ENCODE measurements at regions not wholly inside any gene's neighbourhood (a gene's known extent, or its start where the extent isn't known, plus 50 kb on each side); places are given as distances from the start of the nearest gene placed in this dataset.

GRCh38 chr7:41885078-41885477, 182.2 kb upstream of the INHBA start:
- no peaks in the 10 kb centered on the region for H3K27me3 Mint-ChIP-seq (ENCODE audit: low read depth)
- no peak overlapping the region for H3K4me3 Mint-ChIP-seq
- DNase-seq = no peak
- H3K9me3 Mint-ChIP-seq = peaks cover 6% of the 10 kb centered on the region
- no peak for ATAC-seq
- H3K4me1 Mint-ChIP-seq (ENCODE audit: low read depth) = peaks cover 47% of the 10 kb centered on the region
- H3K36me3 Mint-ChIP-seq (ENCODE audit: insufficient read depth) = no peaks in the 10 kb centered on the region

- H3K36me3 Mint-ChIP-seq (ENCODE audit: insufficient read depth) = no peaks in the 10 kb centered on the region
- peaks cover 6% of the 10 kb centered on the region for H3K9me3 Mint-ChIP-seq
- peaks cover 38% of the 10 kb centered on the region for H3K4me1 Mint-ChIP-seq (ENCODE audit: low read depth)
- ATAC-seq = no peak
- no peak for DNase-seq
- no peak overlapping the region for H3K4me3 Mint-ChIP-seq
- H3K27me3 Mint-ChIP-seq (ENCODE audit: low read depth) = no peaks in the 10 kb centered on the region
Measured at GRCh38 chr7:41882745-41883420, 180.0 kb upstream of the INHBA start.

- no peak for DNase-seq
- Mint-ChIP-seq H3K9me3 (peaks cover 6% of the 10 kb centered on the region), H3K36me3 (ENCODE audit: insufficient read depth) (no peaks in the 10 kb centered on the region), H3K4me3 (peak overlapping the region; percentile 56), H3K4me1 (ENCODE audit: low read depth) (peaks cover 38% of the 10 kb centered on the region), H3K27me3 (ENCODE audit: low read depth) (no peaks in the 10 kb centered on the region)
- ATAC-seq = no peak
Measured at GRCh38 chr7:41882256-41882655, 179.4 kb upstream of the INHBA start.

- H3K4me1 Mint-ChIP-seq (ENCODE audit: low read depth) = peaks cover 38% of the 10 kb centered on the region
- DNase-seq = peak; percentile 57
- peaks cover 3% of the 10 kb centered on the region for H3K27me3 Mint-ChIP-seq (ENCODE audit: low read depth)
- ATAC-seq = peak; percentile 96
- H3K9me3 Mint-ChIP-seq = peaks cover 6% of the 10 kb centered on the region
- no peaks in the 10 kb centered on the region for H3K36me3 Mint-ChIP-seq (ENCODE audit: insufficient read depth)
- H3K4me3 Mint-ChIP-seq = peak overlapping the region; percentile 56
Measured at GRCh38 chr7:41881331-41882130, 178.6 kb upstream of the INHBA start.

GRCh38 chr7:41880107-41880506, 177.2 kb upstream of the INHBA start:
- H3K9me3 Mint-ChIP-seq = peaks cover 6% of the 10 kb centered on the region
- DNase-seq = no peak
- no peak for ATAC-seq
- H3K36me3 Mint-ChIP-seq (ENCODE audit: insufficient read depth) = no peaks in the 10 kb centered on the region
- H3K27me3 Mint-ChIP-seq (ENCODE audit: low read depth) = peaks cover 5% of the 10 kb centered on the region
- H3K4me1 Mint-ChIP-seq (ENCODE audit: low read depth) = peaks cover 34% of the 10 kb centered on the region
- H3K4me3 Mint-ChIP-seq = no peak overlapping the region

GRCh38 chr7:41879403-41879802, 176.5 kb upstream of the INHBA start:
- peaks cover 35% of the 10 kb centered on the region for H3K4me1 Mint-ChIP-seq (ENCODE audit: low read depth)
- H3K4me3 Mint-ChIP-seq = no peak overlapping the region
- peaks cover 6% of the 10 kb centered on the region for H3K9me3 Mint-ChIP-seq
- H3K27me3 Mint-ChIP-seq (ENCODE audit: low read depth) = peaks cover 8% of the 10 kb centered on the region
- ATAC-seq = no peak
- DNase-seq = no peak
- no peaks in the 10 kb centered on the region for H3K36me3 Mint-ChIP-seq (ENCODE audit: insufficient read depth)

GRCh38 chr7:41878309-41879295, 175.7 kb upstream of the INHBA start:
- H3K4me1 Mint-ChIP-seq (ENCODE audit: low read depth) = peaks cover 35% of the 10 kb centered on the region
- H3K9me3 Mint-ChIP-seq = peaks cover 6% of the 10 kb centered on the region
- peaks cover 8% of the 10 kb centered on the region for H3K27me3 Mint-ChIP-seq (ENCODE audit: low read depth)
- ATAC-seq (no peak), DNase-seq (no peak)
- no peak overlapping the region for H3K4me3 Mint-ChIP-seq
- H3K36me3 Mint-ChIP-seq (ENCODE audit: insufficient read depth) = no peaks in the 10 kb centered on the region

- Mint-ChIP-seq H3K9me3 (no peaks in the 10 kb centered on the region), H3K27me3 (ENCODE audit: low read depth) (peaks cover 8% of the 10 kb centered on the region), H3K4me3 (no peak overlapping the region), H3K36me3 (ENCODE audit: insufficient read depth) (no peaks in the 10 kb centered on the region), H3K4me1 (ENCODE audit: low read depth) (peaks cover 24% of the 10 kb centered on the region)
- ATAC-seq (no peak), DNase-seq (no peak)
Measured at GRCh38 chr7:41877118-41877517, 174.2 kb upstream of the INHBA start.

- no peaks in the 10 kb centered on the region for H3K9me3 Mint-ChIP-seq
- ATAC-seq (no peak), DNase-seq (no peak)
- peaks cover 9% of the 10 kb centered on the region for H3K4me1 Mint-ChIP-seq (ENCODE audit: low read depth)
- no peaks in the 10 kb centered on the region for H3K36me3 Mint-ChIP-seq (ENCODE audit: insufficient read depth)
- no peak overlapping the region for H3K4me3 Mint-ChIP-seq
- peaks cover 8% of the 10 kb centered on the region for H3K27me3 Mint-ChIP-seq (ENCODE audit: low read depth)
Measured at GRCh38 chr7:41875513-41875912, 172.6 kb upstream of the INHBA start.

- no peaks in the 10 kb centered on the region for H3K36me3 Mint-ChIP-seq (ENCODE audit: insufficient read depth)
- H3K4me1 Mint-ChIP-seq (ENCODE audit: low read depth) = peaks cover 8% of the 10 kb centered on the region
- DNase-seq (no peak), ATAC-seq (no peak)
- H3K27me3 Mint-ChIP-seq (ENCODE audit: low read depth) = peaks cover 8% of the 10 kb centered on the region
- H3K9me3 Mint-ChIP-seq = no peaks in the 10 kb centered on the region
- H3K4me3 Mint-ChIP-seq = no peak overlapping the region
Measured at GRCh38 chr7:41874201-41874785, 171.4 kb upstream of the INHBA start.

- ATAC-seq (no peak), DNase-seq (no peak)
- no peak overlapping the region for H3K4me3 Mint-ChIP-seq
- no peaks in the 10 kb centered on the region for H3K9me3 Mint-ChIP-seq
- H3K27me3 Mint-ChIP-seq (ENCODE audit: low read depth) = peaks cover 8% of the 10 kb centered on the region
- peaks cover 8% of the 10 kb centered on the region for H3K4me1 Mint-ChIP-seq (ENCODE audit: low read depth)
- no peaks in the 10 kb centered on the region for H3K36me3 Mint-ChIP-seq (ENCODE audit: insufficient read depth)
Measured at GRCh38 chr7:41873741-41874140, 170.9 kb upstream of the INHBA start.

- no peak for DNase-seq
- ATAC-seq = no peak
- Mint-ChIP-seq H3K4me3 (no peak overlapping the region), H3K36me3 (ENCODE audit: insufficient read depth) (no peaks in the 10 kb centered on the region), H3K27me3 (ENCODE audit: low read depth) (peaks cover 8% of the 10 kb centered on the region), H3K4me1 (ENCODE audit: low read depth) (peaks cover 8% of the 10 kb centered on the region), H3K9me3 (no peaks in the 10 kb centered on the region)
Measured at GRCh38 chr7:41872966-41873365, 170.1 kb upstream of the INHBA start.

- peaks cover 4% of the 10 kb centered on the region for H3K27me3 Mint-ChIP-seq (ENCODE audit: low read depth)
- DNase-seq (no peak), ATAC-seq (peak; percentile 72 to 76)
- peaks cover 6% of the 10 kb centered on the region for H3K9me3 Mint-ChIP-seq
- H3K4me1 Mint-ChIP-seq (ENCODE audit: low read depth) = peaks cover 8% of the 10 kb centered on the region
- H3K36me3 Mint-ChIP-seq (ENCODE audit: insufficient read depth) = no peaks in the 10 kb centered on the region
- H3K4me3 Mint-ChIP-seq = no peak overlapping the region
Measured at GRCh38 chr7:41870461-41871138, 167.7 kb upstream of the INHBA start.

All from activated T-cell treated with anti-CD3 and anti-CD28 coated beads, Interleukin-2, amount 50 U/mL, for 4 hours (primary cell).